A549 (cell line): ENCODE measurements at regions not wholly inside any gene's neighbourhood (a gene's known extent, or its start where the extent isn't known, plus 50 kb on each side); places are given as distances from the start of the nearest gene placed in this dataset.

ENCODE experiments used
- BHLHE40 ChIP-seq: IDR thresholded peaks from 2 replicates; pipeline ENCODE4 v1.6.1; 2012; ENCODE audit warnings: low read depth, low read length, inconsistent platforms
- CHD2 ChIP-seq: fragments of 150-350 bp; IDR thresholded peaks from 2 replicates; pipeline ENCODE4 v1.6.1; 2014; ENCODE audit warnings: low read length; ENCODE audit not compliant: partially characterized antibody
- JUN ChIP-seq, 2 experiments: fragments of >200 bp; sonication (Bioruptor Twin); formaldehyde crosslinking; IDR thresholded peaks; 2 replicates in 1 of 2; 3 replicates in 1 of 2; pipeline ENCODE4 v1.6.1; 2016 to 2017
- MYC ChIP-seq: IDR thresholded peaks from 2 replicates; pipeline ENCODE4 v1.6.1; 2012; ENCODE audit warnings: mild to moderate bottlenecking, inconsistent platforms, low read length, improper control_type of control experiment, borderline replicate concordance
- PBX3 ChIP-seq: IDR thresholded peaks from 2 replicates; pipeline ENCODE4 v1.6.1; 2012
- POLR2A ChIP-seq: IDR thresholded peaks from 2 replicates; pipeline ENCODE4 v1.6.1; 2012; ENCODE audit warnings: mild to moderate bottlenecking, low read length
- RAD21 ChIP-seq, 2 experiments: fragments of >200 bp in 1 of 2; sonication (Bioruptor Twin) in 1 of 2; formaldehyde crosslinking in 1 of 2; IDR thresholded peaks in 1 of 2; conservative IDR thresholded peaks in 1 of 2; 2 replicates in 1 of 2; 3 replicates in 1 of 2; pipeline ENCODE4 v1.6.1; 2012 to 2018; ENCODE audit warnings: inconsistent platforms in 1 of 2
- RARB ChIP-seq: fragments of 250-450 bp; sonication (Bioruptor Pico); IDR thresholded peaks from 2 replicates; pipeline ENCODE4 v1.8.0; 2021; ENCODE audit warnings: mild to moderate bottlenecking, moderate library complexity
- RFX5 ChIP-seq: fragments of 450-650 bp; IDR thresholded peaks from 2 replicates; pipeline ENCODE4 v1.7.1; 2014; ENCODE audit warnings: antibody characterized with exemption, mild to moderate bottlenecking, moderate library complexity
- TF ChIP-seq, protein P1 (sequence below): fragments of >200 bp; sonication (Bioruptor Twin); formaldehyde crosslinking; IDR thresholded peaks from 3 replicates; pipeline ENCODE4 v1.5.1; 2016
- TF ChIP-seq, protein P2 (sequence below): fragments of 150-350 bp; IDR thresholded peaks from 2 replicates; pipeline ENCODE4 v1.6.1; 2014; ENCODE audit warnings: low read depth, mild to moderate bottlenecking, low read length
- TF ChIP-seq, protein P3 (sequence below): fragments of 250-450 bp; sonication (Bioruptor Pico); IDR thresholded peaks from 2 replicates; pipeline ENCODE4 v1.5.0; 2021; ENCODE audit warnings: mild to moderate bottlenecking, moderate library complexity, borderline replicate concordance

GRCh38 chr20:55153001-55153645 lies 677.7 kb downstream of the DOK5 start:
- TF ChIP-seq JUN (IDR thresholded peaks at IDR 0.05) (no peak), RFX5 (no peak), POLR2A (no peak), MYC (no peak), PBX3 (no peak), BHLHE40 (no peak), CHD2 (no peak), RARB (no peak), RAD21 (conservative IDR thresholded peaks at IDR 0.05 in 1 of 2, IDR thresholded peaks at IDR 0.05 in 1 of 2) (no peak)
- TF ChIP-seq, protein P1, sequence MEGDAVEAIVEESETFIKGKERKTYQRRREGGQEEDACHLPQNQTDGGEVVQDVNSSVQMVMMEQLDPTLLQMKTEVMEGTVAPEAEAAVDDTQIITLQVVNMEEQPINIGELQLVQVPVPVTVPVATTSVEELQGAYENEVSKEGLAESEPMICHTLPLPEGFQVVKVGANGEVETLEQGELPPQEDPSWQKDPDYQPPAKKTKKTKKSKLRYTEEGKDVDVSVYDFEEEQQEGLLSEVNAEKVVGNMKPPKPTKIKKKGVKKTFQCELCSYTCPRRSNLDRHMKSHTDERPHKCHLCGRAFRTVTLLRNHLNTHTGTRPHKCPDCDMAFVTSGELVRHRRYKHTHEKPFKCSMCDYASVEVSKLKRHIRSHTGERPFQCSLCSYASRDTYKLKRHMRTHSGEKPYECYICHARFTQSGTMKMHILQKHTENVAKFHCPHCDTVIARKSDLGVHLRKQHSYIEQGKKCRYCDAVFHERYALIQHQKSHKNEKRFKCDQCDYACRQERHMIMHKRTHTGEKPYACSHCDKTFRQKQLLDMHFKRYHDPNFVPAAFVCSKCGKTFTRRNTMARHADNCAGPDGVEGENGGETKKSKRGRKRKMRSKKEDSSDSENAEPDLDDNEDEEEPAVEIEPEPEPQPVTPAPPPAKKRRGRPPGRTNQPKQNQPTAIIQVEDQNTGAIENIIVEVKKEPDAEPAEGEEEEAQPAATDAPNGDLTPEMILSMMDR: no peak
- TF ChIP-seq, protein P2, sequence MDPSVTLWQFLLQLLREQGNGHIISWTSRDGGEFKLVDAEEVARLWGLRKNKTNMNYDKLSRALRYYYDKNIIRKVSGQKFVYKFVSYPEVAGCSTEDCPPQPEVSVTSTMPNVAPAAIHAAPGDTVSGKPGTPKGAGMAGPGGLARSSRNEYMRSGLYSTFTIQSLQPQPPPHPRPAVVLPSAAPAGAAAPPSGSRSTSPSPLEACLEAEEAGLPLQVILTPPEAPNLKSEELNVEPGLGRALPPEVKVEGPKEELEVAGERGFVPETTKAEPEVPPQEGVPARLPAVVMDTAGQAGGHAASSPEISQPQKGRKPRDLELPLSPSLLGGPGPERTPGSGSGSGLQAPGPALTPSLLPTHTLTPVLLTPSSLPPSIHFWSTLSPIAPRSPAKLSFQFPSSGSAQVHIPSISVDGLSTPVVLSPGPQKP: no peak
- TF ChIP-seq, protein P3, sequence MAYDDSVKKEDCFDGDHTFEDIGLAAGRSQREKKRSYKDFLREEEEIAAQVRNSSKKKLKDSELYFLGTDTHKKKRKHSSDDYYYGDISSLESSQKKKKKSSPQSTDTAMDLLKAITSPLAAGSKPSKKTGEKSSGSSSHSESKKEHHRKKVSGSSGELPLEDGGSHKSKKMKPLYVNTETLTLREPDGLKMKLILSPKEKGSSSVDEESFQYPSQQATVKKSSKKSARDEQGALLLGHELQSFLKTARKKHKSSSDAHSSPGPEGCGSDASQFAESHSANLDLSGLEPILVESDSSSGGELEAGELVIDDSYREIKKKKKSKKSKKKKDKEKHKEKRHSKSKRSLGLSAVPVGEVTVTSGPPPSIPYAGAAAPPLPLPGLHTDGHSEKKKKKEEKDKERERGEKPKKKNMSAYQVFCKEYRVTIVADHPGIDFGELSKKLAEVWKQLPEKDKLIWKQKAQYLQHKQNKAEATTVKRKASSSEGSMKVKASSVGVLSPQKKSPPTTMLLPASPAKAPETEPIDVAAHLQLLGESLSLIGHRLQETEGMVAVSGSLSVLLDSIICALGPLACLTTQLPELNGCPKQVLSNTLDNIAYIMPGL (CRISPR knock-in tag): no peak
